ENCODE measurements at regions not wholly inside any gene's neighbourhood (a gene's known extent, or its start where the extent isn't known, plus 50 kb on each side); places are given as distances from the start of the nearest gene placed in this dataset.
"Not testable (repeated sequence)": the region's sequence is repeated elsewhere in the genome, so short reads cannot be mapped to it uniquely, and the experiment has no call there.

- no peaks in the 10 kb centered on the region for H3K27me3 ChIP-seq (ENCODE audit: control insufficient read depth in 2 of 2, insufficient read depth in 1 of 2, low read length in 1 of 2)
- no peak overlapping the region for H3K4me3 ChIP-seq (ENCODE audit: low read length in 2 of 2)
- no peaks in the 10 kb centered on the region for H3K36me3 ChIP-seq (ENCODE audit: control insufficient read depth in 2 of 2, insufficient read depth in 2 of 2, low read length in 1 of 2)
- H3K27ac ChIP-seq (ENCODE audit: low read depth in 1 of 2, low read length in 1 of 2) = no peak overlapping the region
- DNase-seq (ENCODE audit: low read depth in 6 of 9, low spot score in 9 of 9) = no peak
- peaks cover 0 to 12% of the 10 kb centered on the region in 2 donors for H3K9me3 ChIP-seq (ENCODE audit: control insufficient read depth in 2 of 2, insufficient read depth in 1 of 2, low read length in 1 of 2)
- H3K4me1 ChIP-seq (ENCODE audit: control insufficient read depth in 2 of 2, insufficient read depth in 2 of 2, low read length in 2 of 2) = no peaks in the 10 kb centered on the region
- 69% methylated on average over 1 of the region's 1 CpG for WGBS
Measured at GRCh38 chr3:191987831-191988350, 526.9 kb downstream of the PYDC2 start.

GRCh38 chr3:191993952-191994351, 533.0 kb downstream of the PYDC2 start:
- not testable (repeated sequence) for H3K27ac ChIP-seq (ENCODE audit: low read depth in 1 of 2, low read length in 1 of 2); H3K4me1 ChIP-seq (ENCODE audit: control insufficient read depth in 2 of 2, insufficient read depth in 2 of 2, low read length in 2 of 2); H3K4me3 ChIP-seq (ENCODE audit: low read length in 2 of 2); H3K27me3 ChIP-seq (ENCODE audit: control insufficient read depth in 2 of 2, insufficient read depth in 1 of 2, low read length in 1 of 2); H3K36me3 ChIP-seq (ENCODE audit: control insufficient read depth in 2 of 2, insufficient read depth in 2 of 2, low read length in 1 of 2); DNase-seq (ENCODE audit: low read depth in 6 of 9, low spot score in 9 of 9)
- WGBS = 73% methylated on average over 4 of the region's 4 CpGs
- H3K9me3 ChIP-seq (ENCODE audit: control insufficient read depth in 2 of 2, insufficient read depth in 1 of 2, low read length in 1 of 2) = peaks cover 0 to 12% of the 10 kb centered on the region in 2 donors

- DNase-seq (ENCODE audit: low read depth in 6 of 9, low spot score in 9 of 9) = no peak
- Histone ChIP-seq H3K36me3 (ENCODE audit: control insufficient read depth in 2 of 2, insufficient read depth in 2 of 2, low read length in 1 of 2) (no peaks in the 10 kb centered on the region), H3K9me3 (ENCODE audit: control insufficient read depth in 2 of 2, insufficient read depth in 1 of 2, low read length in 1 of 2) (no peaks in the 10 kb centered on the region), H3K4me3 (ENCODE audit: low read length in 2 of 2) (no peak overlapping the region), H3K27ac (ENCODE audit: low read depth in 1 of 2, low read length in 1 of 2) (no peak overlapping the region), H3K27me3 (ENCODE audit: control insufficient read depth in 2 of 2, insufficient read depth in 1 of 2, low read length in 1 of 2) (no peaks in the 10 kb centered on the region), H3K4me1 (ENCODE audit: control insufficient read depth in 2 of 2, insufficient read depth in 2 of 2, low read length in 2 of 2) (no peaks in the 10 kb centered on the region)
Measured at GRCh38 chr3:191997093-191997492, 536.1 kb downstream of the PYDC2 start.

- no peaks in the 10 kb centered on the region for H3K4me1 ChIP-seq (ENCODE audit: control insufficient read depth in 2 of 2, insufficient read depth in 2 of 2, low read length in 2 of 2)
- H3K27me3 ChIP-seq (ENCODE audit: control insufficient read depth in 2 of 2, insufficient read depth in 1 of 2, low read length in 1 of 2) = no peaks in the 10 kb centered on the region
- no peak overlapping the region for H3K27ac ChIP-seq (ENCODE audit: low read depth in 1 of 2, low read length in 1 of 2)
- DNase-seq (ENCODE audit: low read depth in 6 of 9, low spot score in 9 of 9) = no peak
- H3K9me3 ChIP-seq (ENCODE audit: control insufficient read depth in 2 of 2, insufficient read depth in 1 of 2, low read length in 1 of 2) = no peaks in the 10 kb centered on the region
- no peaks in the 10 kb centered on the region for H3K36me3 ChIP-seq (ENCODE audit: control insufficient read depth in 2 of 2, insufficient read depth in 2 of 2, low read length in 1 of 2)
- no peak overlapping the region for H3K4me3 ChIP-seq (ENCODE audit: low read length in 2 of 2)
- WGBS = 64% methylated on average over 1 of the region's 1 CpG
Measured at GRCh38 chr3:191997579-191998268, 536.8 kb downstream of the PYDC2 start.

- no peaks in the 10 kb centered on the region for H3K36me3 ChIP-seq (ENCODE audit: control insufficient read depth in 2 of 2, insufficient read depth in 2 of 2, low read length in 1 of 2)
- H3K27me3 ChIP-seq (ENCODE audit: control insufficient read depth in 2 of 2, insufficient read depth in 1 of 2, low read length in 1 of 2) = no peaks in the 10 kb centered on the region
- 48% methylated on average over 2 of the region's 2 CpGs for WGBS
- H3K4me3 ChIP-seq (ENCODE audit: low read length in 2 of 2) = no peak overlapping the region
- H3K9me3 ChIP-seq (ENCODE audit: control insufficient read depth in 2 of 2, insufficient read depth in 1 of 2, low read length in 1 of 2) = no peaks in the 10 kb centered on the region
- no peak overlapping the region for H3K27ac ChIP-seq (ENCODE audit: low read depth in 1 of 2, low read length in 1 of 2)
- DNase-seq (ENCODE audit: low read depth in 6 of 9, low spot score in 9 of 9) = no peak
- H3K4me1 ChIP-seq (ENCODE audit: control insufficient read depth in 2 of 2, insufficient read depth in 2 of 2, low read length in 2 of 2) = no peaks in the 10 kb centered on the region
Measured at GRCh38 chr3:192001218-192001617, 540.3 kb downstream of the PYDC2 start.

- Histone ChIP-seq H3K27me3 (ENCODE audit: control insufficient read depth in 2 of 2, insufficient read depth in 1 of 2, low read length in 1 of 2) (no peaks in the 10 kb centered on the region), H3K4me1 (ENCODE audit: control insufficient read depth in 2 of 2, insufficient read depth in 2 of 2, low read length in 2 of 2) (no peaks in the 10 kb centered on the region), H3K4me3 (ENCODE audit: low read length in 2 of 2) (no peak overlapping the region), H3K9me3 (ENCODE audit: control insufficient read depth in 2 of 2, insufficient read depth in 1 of 2, low read length in 1 of 2) (no peaks in the 10 kb centered on the region), H3K36me3 (ENCODE audit: control insufficient read depth in 2 of 2, insufficient read depth in 2 of 2, low read length in 1 of 2) (no peaks in the 10 kb centered on the region), H3K27ac (ENCODE audit: low read depth in 1 of 2, low read length in 1 of 2) (no peak overlapping the region)
- no peak for DNase-seq (ENCODE audit: low read depth in 6 of 9, low spot score in 9 of 9)
- 32% methylated on average over 1 of the region's 1 CpG for WGBS
Measured at GRCh38 chr3:192005989-192006388, 545.0 kb downstream of the PYDC2 start.

- Histone ChIP-seq H3K9me3 (ENCODE audit: control insufficient read depth in 2 of 2, insufficient read depth in 1 of 2, low read length in 1 of 2) (peaks cover 0 to 5% of the 10 kb centered on the region in 2 donors), H3K36me3 (ENCODE audit: control insufficient read depth in 2 of 2, insufficient read depth in 2 of 2, low read length in 1 of 2) (no peaks in the 10 kb centered on the region), H3K27ac (ENCODE audit: low read depth in 1 of 2, low read length in 1 of 2) (no peak overlapping the region), H3K4me3 (ENCODE audit: low read length in 2 of 2) (no peak overlapping the region), H3K4me1 (ENCODE audit: control insufficient read depth in 2 of 2, insufficient read depth in 2 of 2, low read length in 2 of 2) (no peaks in the 10 kb centered on the region), H3K27me3 (ENCODE audit: control insufficient read depth in 2 of 2, insufficient read depth in 1 of 2, low read length in 1 of 2) (no peaks in the 10 kb centered on the region)
- 91% methylated on average over 2 of the region's 2 CpGs for WGBS
- DNase-seq (ENCODE audit: low read depth in 6 of 9, low spot score in 9 of 9) = no peak
Measured at GRCh38 chr3:192009903-192010302, 548.9 kb downstream of the PYDC2 start.

GRCh38 chr3:192010490-192010889, 549.5 kb downstream of the PYDC2 start:
- DNase-seq (ENCODE audit: low read depth in 6 of 9, low spot score in 9 of 9) = no peak
- no peak overlapping the region for H3K27ac ChIP-seq (ENCODE audit: low read depth in 1 of 2, low read length in 1 of 2)
- 49% methylated on average over 2 of the region's 2 CpGs for WGBS

GRCh38 chr3:192011137-192011536, 550.2 kb downstream of the PYDC2 start:
- H3K9me3 ChIP-seq (ENCODE audit: control insufficient read depth in 2 of 2, insufficient read depth in 1 of 2, low read length in 1 of 2) = peaks cover 0 to 5% of the 10 kb centered on the region in 2 donors
- no peaks in the 10 kb centered on the region for H3K27me3 ChIP-seq (ENCODE audit: control insufficient read depth in 2 of 2, insufficient read depth in 1 of 2, low read length in 1 of 2)
- no peak overlapping the region for H3K27ac ChIP-seq (ENCODE audit: low read depth in 1 of 2, low read length in 1 of 2)
- WGBS = 97% methylated on average over 1 of the region's 1 CpG
- no peaks in the 10 kb centered on the region for H3K4me1 ChIP-seq (ENCODE audit: control insufficient read depth in 2 of 2, insufficient read depth in 2 of 2, low read length in 2 of 2)
- no peak overlapping the region for H3K4me3 ChIP-seq (ENCODE audit: low read length in 2 of 2)
- no peak for DNase-seq (ENCODE audit: low read depth in 6 of 9, low spot score in 9 of 9)
- no peaks in the 10 kb centered on the region for H3K36me3 ChIP-seq (ENCODE audit: control insufficient read depth in 2 of 2, insufficient read depth in 2 of 2, low read length in 1 of 2)

More at GRCh38 chr3:192010490-192010889, 549.5 kb downstream of the PYDC2 start:
- H3K36me3 ChIP-seq (ENCODE audit: control insufficient read depth in 2 of 2, insufficient read depth in 2 of 2, low read length in 1 of 2) = no peaks in the 10 kb centered on the region
- no peak overlapping the region for H3K4me3 ChIP-seq (ENCODE audit: low read length in 2 of 2)
- H3K9me3 ChIP-seq (ENCODE audit: control insufficient read depth in 2 of 2, insufficient read depth in 1 of 2, low read length in 1 of 2) = peaks cover 0 to 5% of the 10 kb centered on the region in 2 donors
- H3K4me1 ChIP-seq (ENCODE audit: control insufficient read depth in 2 of 2, insufficient read depth in 2 of 2, low read length in 2 of 2) = no peaks in the 10 kb centered on the region
- H3K27me3 ChIP-seq (ENCODE audit: control insufficient read depth in 2 of 2, insufficient read depth in 1 of 2, low read length in 1 of 2) = no peaks in the 10 kb centered on the region

Data from thymus (tissue), 11 donors.